Kidney epithelial cell (primary cell): ENCODE measurements at regions not wholly inside any gene's neighbourhood (a gene's known extent, or its start where the extent isn't known, plus 50 kb on each side); places are given as distances from the start of the nearest gene placed in this dataset.

Experiments
- DNase-seq: peaks from one replicate; pipeline ENCODE4 v3.0.0-alpha.2; 2010; ENCODE audit warnings: low read depth
- H3K27me3 ChIP-seq: 2 replicates; pipeline ENCODE4 v1.6.0; 2011; ENCODE audit warnings: low read length; ENCODE audit not compliant: control insufficient read depth, insufficient read depth
- H3K36me3 ChIP-seq: 2 replicates; pipeline ENCODE4 v1.5.1; 2011; ENCODE audit warnings: low read length; ENCODE audit not compliant: control insufficient read depth, insufficient read depth
- H3K4me3 ChIP-seq: 2 replicates; pipeline ENCODE4 v1.5.1; 2011; ENCODE audit warnings: low read depth, mild to moderate bottlenecking, control low read depth, low read length
- CTCF ChIP-seq: IDR thresholded peaks from 2 replicates; pipeline ENCODE4 v1.5.1; 2011; ENCODE audit warnings: mild to moderate bottlenecking, moderate library complexity, low read length, control low read depth, inconsistent platforms; ENCODE audit not compliant: insufficient read depth, poor library complexity, severe bottlenecking

- H3K4me3 ChIP-seq, result no peak overlapping the region
- no peaks in the 10 kb centered on the region for H3K36me3 ChIP-seq
- DNase-seq, result no peak
Observed at GRCh38 chr14:53630336-53630735, 326.3 kb downstream of the BMP4 start.

GRCh38 chr14:53628732-53629430, 327.7 kb downstream of the BMP4 start:
- no peak for DNase-seq
- H3K4me3 ChIP-seq, result no peak overlapping the region
- TF ChIP-seq CTCF, result no peak
- H3K27me3 ChIP-seq, result no peaks in the 10 kb centered on the region
- H3K36me3 ChIP-seq, result no peaks in the 10 kb centered on the region

More at GRCh38 chr14:53630336-53630735, 326.3 kb downstream of the BMP4 start:
- no peak for TF ChIP-seq CTCF
- no peaks in the 10 kb centered on the region for H3K27me3 ChIP-seq

GRCh38 chr14:53628261-53628660, 328.4 kb downstream of the BMP4 start:
- Histone ChIP-seq H3K4me3 (no peak overlapping the region), H3K27me3 (no peaks in the 10 kb centered on the region), H3K36me3 (no peaks in the 10 kb centered on the region)
- no peak for DNase-seq
- no peak for TF ChIP-seq CTCF

- no peak for DNase-seq
- no peaks in the 10 kb centered on the region for H3K36me3 ChIP-seq
- no peak overlapping the region for H3K4me3 ChIP-seq
- no peaks in the 10 kb centered on the region for H3K27me3 ChIP-seq
- TF ChIP-seq CTCF, result no peak
Observed at GRCh38 chr14:53626761-53627160, 329.9 kb downstream of the BMP4 start.

- DNase-seq, result no peak
- Histone ChIP-seq H3K27me3 (no peaks in the 10 kb centered on the region), H3K4me3 (no peak overlapping the region), H3K36me3 (no peaks in the 10 kb centered on the region)
- TF ChIP-seq CTCF, result no peak
Observed at GRCh38 chr14:53622447-53622846, 334.2 kb downstream of the BMP4 start.

- no peak for DNase-seq
- H3K36me3 ChIP-seq, result no peaks in the 10 kb centered on the region
- no peak overlapping the region for H3K4me3 ChIP-seq
- H3K27me3 ChIP-seq, result no peaks in the 10 kb centered on the region
- no peak for TF ChIP-seq CTCF
Observed at GRCh38 chr14:53621921-53622320, 334.7 kb downstream of the BMP4 start.
